ENCODE measurements at regions not wholly inside any gene's neighbourhood (a gene's known extent, or its start where the extent isn't known, plus 50 kb on each side); places are given as distances from the start of the nearest gene placed in this dataset.

DNA sequence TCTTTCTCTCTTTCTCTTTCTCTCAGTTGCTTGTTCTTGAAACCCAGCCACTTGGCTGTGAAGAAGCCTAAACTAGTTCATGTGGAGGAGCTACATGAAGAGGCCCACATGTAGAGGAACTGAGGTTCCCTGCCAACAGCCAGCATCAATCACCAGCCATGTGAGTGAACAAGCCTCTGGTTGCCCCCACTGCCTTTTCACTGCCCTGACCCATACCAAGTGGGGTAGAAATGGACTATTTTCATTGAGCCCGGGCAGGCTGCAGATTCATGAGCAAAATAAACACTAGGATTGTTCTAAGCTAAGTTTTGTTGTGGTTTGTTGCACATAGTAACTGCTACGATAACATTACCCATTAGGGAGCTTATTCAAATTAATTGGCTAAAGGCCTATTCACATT is 78.7 kb upstream of the FAM216B start:
- H3K27ac ChIP-seq (replicated peaks), result no peak overlapping the region
- TF ChIP-seq, protein P1, sequence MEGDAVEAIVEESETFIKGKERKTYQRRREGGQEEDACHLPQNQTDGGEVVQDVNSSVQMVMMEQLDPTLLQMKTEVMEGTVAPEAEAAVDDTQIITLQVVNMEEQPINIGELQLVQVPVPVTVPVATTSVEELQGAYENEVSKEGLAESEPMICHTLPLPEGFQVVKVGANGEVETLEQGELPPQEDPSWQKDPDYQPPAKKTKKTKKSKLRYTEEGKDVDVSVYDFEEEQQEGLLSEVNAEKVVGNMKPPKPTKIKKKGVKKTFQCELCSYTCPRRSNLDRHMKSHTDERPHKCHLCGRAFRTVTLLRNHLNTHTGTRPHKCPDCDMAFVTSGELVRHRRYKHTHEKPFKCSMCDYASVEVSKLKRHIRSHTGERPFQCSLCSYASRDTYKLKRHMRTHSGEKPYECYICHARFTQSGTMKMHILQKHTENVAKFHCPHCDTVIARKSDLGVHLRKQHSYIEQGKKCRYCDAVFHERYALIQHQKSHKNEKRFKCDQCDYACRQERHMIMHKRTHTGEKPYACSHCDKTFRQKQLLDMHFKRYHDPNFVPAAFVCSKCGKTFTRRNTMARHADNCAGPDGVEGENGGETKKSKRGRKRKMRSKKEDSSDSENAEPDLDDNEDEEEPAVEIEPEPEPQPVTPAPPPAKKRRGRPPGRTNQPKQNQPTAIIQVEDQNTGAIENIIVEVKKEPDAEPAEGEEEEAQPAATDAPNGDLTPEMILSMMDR (IDR thresholded peaks at IDR 0.05; ENCODE audit: insufficient read depth, low read length), result no peak
- no peak for TF ChIP-seq POLR2AphosphoS5 (IDR thresholded peaks at IDR 0.05; ENCODE audit: low read depth)
- TF ChIP-seq GABPA (IDR thresholded peaks at IDR 0.05; ENCODE audit: low read depth), result no peak
- TF ChIP-seq, protein P2, sequence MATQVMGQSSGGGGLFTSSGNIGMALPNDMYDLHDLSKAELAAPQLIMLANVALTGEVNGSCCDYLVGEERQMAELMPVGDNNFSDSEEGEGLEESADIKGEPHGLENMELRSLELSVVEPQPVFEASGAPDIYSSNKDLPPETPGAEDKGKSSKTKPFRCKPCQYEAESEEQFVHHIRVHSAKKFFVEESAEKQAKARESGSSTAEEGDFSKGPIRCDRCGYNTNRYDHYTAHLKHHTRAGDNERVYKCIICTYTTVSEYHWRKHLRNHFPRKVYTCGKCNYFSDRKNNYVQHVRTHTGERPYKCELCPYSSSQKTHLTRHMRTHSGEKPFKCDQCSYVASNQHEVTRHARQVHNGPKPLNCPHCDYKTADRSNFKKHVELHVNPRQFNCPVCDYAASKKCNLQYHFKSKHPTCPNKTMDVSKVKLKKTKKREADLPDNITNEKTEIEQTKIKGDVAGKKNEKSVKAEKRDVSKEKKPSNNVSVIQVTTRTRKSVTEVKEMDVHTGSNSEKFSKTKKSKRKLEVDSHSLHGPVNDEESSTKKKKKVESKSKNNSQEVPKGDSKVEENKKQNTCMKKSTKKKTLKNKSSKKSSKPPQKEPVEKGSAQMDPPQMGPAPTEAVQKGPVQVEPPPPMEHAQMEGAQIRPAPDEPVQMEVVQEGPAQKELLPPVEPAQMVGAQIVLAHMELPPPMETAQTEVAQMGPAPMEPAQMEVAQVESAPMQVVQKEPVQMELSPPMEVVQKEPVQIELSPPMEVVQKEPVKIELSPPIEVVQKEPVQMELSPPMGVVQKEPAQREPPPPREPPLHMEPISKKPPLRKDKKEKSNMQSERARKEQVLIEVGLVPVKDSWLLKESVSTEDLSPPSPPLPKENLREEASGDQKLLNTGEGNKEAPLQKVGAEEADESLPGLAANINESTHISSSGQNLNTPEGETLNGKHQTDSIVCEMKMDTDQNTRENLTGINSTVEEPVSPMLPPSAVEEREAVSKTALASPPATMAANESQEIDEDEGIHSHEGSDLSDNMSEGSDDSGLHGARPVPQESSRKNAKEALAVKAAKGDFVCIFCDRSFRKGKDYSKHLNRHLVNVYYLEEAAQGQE (IDR thresholded peaks at IDR 0.05; ENCODE audit: insufficient replicate concordance, low read depth), result no peak
- TF ChIP-seq SPI1 (IDR thresholded peaks at IDR 0.05; ENCODE audit: borderline replicate concordance, low read depth), result no peak
- H3K27me3 ChIP-seq (ENCODE audit: insufficient read depth, poor library complexity, severe bottlenecking), result no peaks in the 10 kb centered on the region
- no peak for DNase-seq (ENCODE audit: low read depth in 1 of 2, low spot score in 1 of 2)
- no peak overlapping the region for H3K4me3 ChIP-seq (replicated peaks; ENCODE audit: insufficient read depth, low read length)

DNA sequence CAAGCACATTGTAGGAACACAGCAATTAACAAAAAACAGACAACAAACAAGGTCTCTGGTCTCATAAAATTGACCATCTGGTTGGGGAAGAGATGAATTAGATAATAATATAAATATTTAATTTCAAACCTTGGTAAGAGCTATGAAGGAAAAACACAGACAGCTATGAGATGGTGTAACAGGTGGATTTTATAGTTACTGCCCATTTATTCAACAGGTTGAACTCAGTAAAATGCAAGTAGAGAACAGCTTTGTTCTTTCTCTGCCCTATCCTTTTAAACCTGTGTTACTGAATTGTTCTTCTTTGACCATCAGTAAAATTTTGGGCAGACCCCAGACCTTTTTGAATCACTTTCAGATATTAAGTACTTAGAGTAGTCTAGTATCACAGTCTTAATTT is 77.6 kb upstream of the FAM216B start:
- H3K27ac ChIP-seq (replicated peaks), result no peak overlapping the region
- TF ChIP-seq SPI1 (IDR thresholded peaks at IDR 0.05; ENCODE audit: borderline replicate concordance, low read depth), result no peak
- H3K4me3 ChIP-seq (replicated peaks; ENCODE audit: insufficient read depth, low read length), result no peak overlapping the region
- H3K27me3 ChIP-seq (ENCODE audit: insufficient read depth, poor library complexity, severe bottlenecking), result no peaks in the 10 kb centered on the region
- no peak for DNase-seq (ENCODE audit: low read depth in 1 of 2, low spot score in 1 of 2)

DNA sequence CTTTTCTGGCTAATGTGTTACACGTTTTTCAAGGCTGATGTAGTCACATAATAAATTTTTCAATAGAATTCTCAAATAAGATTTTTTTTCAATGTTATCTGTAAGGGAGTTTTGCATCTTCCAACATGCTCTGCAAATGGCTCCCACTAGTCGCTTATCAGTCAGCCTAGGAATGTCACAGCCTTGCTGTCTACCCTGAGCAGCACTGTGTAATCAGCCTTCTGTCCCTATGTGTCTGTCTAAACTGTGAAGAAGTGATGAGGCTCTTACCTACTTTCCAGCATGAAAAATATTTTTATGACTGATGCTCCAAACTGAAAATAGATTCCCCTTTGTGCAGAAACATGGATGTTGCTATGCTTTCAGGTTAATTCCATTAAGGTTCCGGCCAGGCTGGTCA is 75.1 kb upstream of the FAM216B start:
- no peak overlapping the region for H3K4me3 ChIP-seq (replicated peaks; ENCODE audit: insufficient read depth, low read length)
- no peak for TF ChIP-seq GABPA (IDR thresholded peaks at IDR 0.05; ENCODE audit: low read depth)
- TF ChIP-seq, protein P2 (IDR thresholded peaks at IDR 0.05; ENCODE audit: insufficient replicate concordance, low read depth), result no peak
- TF ChIP-seq POLR2AphosphoS5 (IDR thresholded peaks at IDR 0.05; ENCODE audit: low read depth), result no peak
- TF ChIP-seq SPI1 (IDR thresholded peaks at IDR 0.05; ENCODE audit: borderline replicate concordance, low read depth), result no peak
- TF ChIP-seq, protein P1 (IDR thresholded peaks at IDR 0.05; ENCODE audit: insufficient read depth, low read length), result no peak
- no peak overlapping the region for H3K27ac ChIP-seq (replicated peaks)
- no peaks in the 10 kb centered on the region for H3K27me3 ChIP-seq (ENCODE audit: insufficient read depth, poor library complexity, severe bottlenecking)
- no peak for DNase-seq (ENCODE audit: low read depth in 1 of 2, low spot score in 1 of 2)

DNA sequence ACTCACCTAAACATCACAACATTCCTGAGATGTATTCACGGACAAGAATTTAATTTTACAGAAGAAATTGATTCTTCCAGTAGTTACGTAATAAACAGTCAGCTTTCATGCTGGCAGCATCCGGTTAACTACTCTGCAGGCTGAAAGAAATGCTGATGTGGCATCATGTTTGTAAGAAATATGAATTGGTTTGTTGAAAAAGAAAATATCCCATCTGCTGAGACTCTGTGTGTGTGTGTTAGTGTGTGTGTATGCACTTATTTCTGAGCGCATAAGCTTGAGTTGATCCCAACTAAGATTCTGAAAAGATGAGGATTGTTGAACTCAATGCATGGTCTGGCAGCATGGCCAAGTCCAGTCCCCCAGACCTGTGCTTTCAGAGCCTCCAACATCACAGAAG is 74.3 kb upstream of the FAM216B start:
- Histone ChIP-seq H3K27ac (replicated peaks) (no peak overlapping the region), H3K4me3 (replicated peaks; ENCODE audit: insufficient read depth, low read length) (no peak overlapping the region), H3K27me3 (ENCODE audit: insufficient read depth, poor library complexity, severe bottlenecking) (no peaks in the 10 kb centered on the region)
- DNase-seq (ENCODE audit: low read depth in 1 of 2, low spot score in 1 of 2), result no peak
- TF ChIP-seq, protein P2 (IDR thresholded peaks at IDR 0.05; ENCODE audit: insufficient replicate concordance, low read depth), result no peak
- TF ChIP-seq GABPA (IDR thresholded peaks at IDR 0.05; ENCODE audit: low read depth) (no peak), SPI1 (IDR thresholded peaks at IDR 0.05; ENCODE audit: borderline replicate concordance, low read depth) (no peak), POLR2AphosphoS5 (IDR thresholded peaks at IDR 0.05; ENCODE audit: low read depth) (no peak)
- TF ChIP-seq, protein P1 (IDR thresholded peaks at IDR 0.05; ENCODE audit: insufficient read depth, low read length), result no peak
